ENCODE measurements at regions not wholly inside any gene's neighbourhood (a gene's known extent, or its start where the extent isn't known, plus 50 kb on each side); places are given as distances from the start of the nearest gene placed in this dataset.

DNA sequence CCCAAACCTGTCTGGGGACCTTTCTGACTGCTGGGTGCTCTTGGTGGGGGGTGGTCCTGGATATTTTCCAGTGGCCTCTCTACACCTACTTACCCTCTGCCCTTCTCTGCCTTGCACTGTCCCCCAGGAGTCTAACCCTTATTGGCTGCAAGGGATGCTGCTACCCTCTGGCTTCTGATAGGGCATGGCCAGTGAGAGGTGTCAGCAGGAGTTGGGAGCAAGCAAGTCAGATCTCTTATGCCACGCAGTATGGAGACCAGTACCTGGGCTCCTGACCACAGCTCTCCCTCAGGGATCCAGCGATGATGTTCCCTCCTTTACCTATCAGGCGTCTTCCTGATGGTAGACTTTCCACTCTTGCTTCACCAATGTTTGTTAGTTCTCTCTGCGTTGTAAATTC, 373.7 kb downstream of the SOCS6 start:
- TF ChIP-seq ZNF384 (IDR thresholded peaks at IDR 0.05) = no peak
- no peak for TF ChIP-seq FOXM1 (IDR thresholded peaks at IDR 0.05; ENCODE audit: borderline replicate concordance)
- TF ChIP-seq TARDBP (IDR thresholded peaks at IDR 0.05) = no peak
- TF ChIP-seq SUZ12 (IDR thresholded peaks at IDR 0.05) = no peak
- no peak for TF ChIP-seq LEF1 (IDR thresholded peaks at IDR 0.05; ENCODE audit: borderline replicate concordance)
- TF ChIP-seq NFRKB (IDR thresholded peaks at IDR 0.05) = no peak
- TF ChIP-seq FOXA1 (IDR thresholded peaks at IDR 0.05) = no peak
- no peak for TF ChIP-seq ELF4 (IDR thresholded peaks at IDR 0.05)
- no peak for TF ChIP-seq BHLHE40 (IDR thresholded peaks at IDR 0.05; ENCODE audit: borderline replicate concordance)
